Ascending aorta (tissue), 2 donors: ENCODE measurements at regions not wholly inside any gene's neighbourhood (a gene's known extent, or its start where the extent isn't known, plus 50 kb on each side); places are given as distances from the start of the nearest gene placed in this dataset.

Source experiments
- DNase-seq, 2 donors: peaks; one replicate each; pipeline ENCODE4 v3.0.0-alpha.2; 2019; ENCODE audit warnings: low spot score in 2 of 2
- H3K27ac ChIP-seq, 2 donors: fragments of 200-600 bp; sonication (generic); one replicate each; pipeline ENCODE4 v1.5.1; 2016 to 2017; ENCODE audit warnings: mild to moderate bottlenecking in 1 of 2
- H3K27me3 ChIP-seq: fragments of 200-600 bp; sonication (generic); one replicate; pipeline ENCODE4 v1.5.1; 2017
- H3K36me3 ChIP-seq, 2 donors: fragments of 200-600 bp; sonication (generic); one replicate each; pipeline ENCODE4 v1.5.1; 2016
- H3K4me1 ChIP-seq, 2 donors: fragments of 200-600 bp; sonication (generic); one replicate each; pipeline ENCODE4 v1.5.1; 2016 to 2017; ENCODE audit warnings: mild to moderate bottlenecking in 1 of 2
- H3K4me3 ChIP-seq, 2 donors: fragments of 200-600 bp; sonication (generic); one replicate each; pipeline ENCODE4 v1.5.1; 2016 to 2017; ENCODE audit warnings: mild to moderate bottlenecking in 1 of 2
- H3K9me3 ChIP-seq, 2 donors: fragments of 200-600 bp; sonication (generic); one replicate each; pipeline ENCODE4 v1.5.1; 2016
- intact Hi-C: fragments of 100-400 bp; cut with DNase I; formaldehyde crosslinking; loops from one replicate; pipeline ENCODE4 v1.15.1; 2023
- TF ChIP-seq, protein P1 (sequence below), 3 experiments: fragments of 200-600 bp in 2 of 3; fragments of 450-650 bp in 1 of 3; sonication (generic) in 2 of 3; IDR thresholded peaks; one replicate each; pipeline ENCODE4 v1.5.1; 2016 to 2019; ENCODE audit warnings: antibody characterized with exemption in 3 of 3, mild to moderate bottlenecking in 1 of 3, moderate library complexity in 1 of 3

DNA sequence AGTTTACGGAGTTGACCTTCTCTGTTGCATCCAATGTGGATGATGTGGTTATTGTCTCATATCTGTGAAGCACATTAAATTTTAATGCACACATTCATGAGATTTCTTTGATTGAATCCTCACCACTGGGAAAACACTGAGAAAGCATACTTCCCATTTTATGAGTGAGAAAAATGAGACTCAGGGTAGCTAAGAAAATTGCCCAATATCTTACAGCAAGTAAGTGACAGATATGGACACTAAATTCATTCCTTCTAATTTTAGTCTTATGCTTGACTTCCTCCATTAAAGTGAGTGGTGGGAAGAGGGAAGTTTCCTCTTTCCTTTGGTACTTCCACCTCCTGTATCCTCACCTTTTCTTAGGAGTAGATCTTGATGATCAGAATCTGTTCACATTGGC, 504.8 kb upstream of the BOD1L1 start:
- intact Hi-C loops = no loop called here
- TF ChIP-seq, protein P1, sequence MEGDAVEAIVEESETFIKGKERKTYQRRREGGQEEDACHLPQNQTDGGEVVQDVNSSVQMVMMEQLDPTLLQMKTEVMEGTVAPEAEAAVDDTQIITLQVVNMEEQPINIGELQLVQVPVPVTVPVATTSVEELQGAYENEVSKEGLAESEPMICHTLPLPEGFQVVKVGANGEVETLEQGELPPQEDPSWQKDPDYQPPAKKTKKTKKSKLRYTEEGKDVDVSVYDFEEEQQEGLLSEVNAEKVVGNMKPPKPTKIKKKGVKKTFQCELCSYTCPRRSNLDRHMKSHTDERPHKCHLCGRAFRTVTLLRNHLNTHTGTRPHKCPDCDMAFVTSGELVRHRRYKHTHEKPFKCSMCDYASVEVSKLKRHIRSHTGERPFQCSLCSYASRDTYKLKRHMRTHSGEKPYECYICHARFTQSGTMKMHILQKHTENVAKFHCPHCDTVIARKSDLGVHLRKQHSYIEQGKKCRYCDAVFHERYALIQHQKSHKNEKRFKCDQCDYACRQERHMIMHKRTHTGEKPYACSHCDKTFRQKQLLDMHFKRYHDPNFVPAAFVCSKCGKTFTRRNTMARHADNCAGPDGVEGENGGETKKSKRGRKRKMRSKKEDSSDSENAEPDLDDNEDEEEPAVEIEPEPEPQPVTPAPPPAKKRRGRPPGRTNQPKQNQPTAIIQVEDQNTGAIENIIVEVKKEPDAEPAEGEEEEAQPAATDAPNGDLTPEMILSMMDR (IDR thresholded peaks at IDR 0.05) = no peak
- H3K4me1 ChIP-seq = no peaks in the 10 kb centered on the region
- no peak overlapping the region for H3K27ac ChIP-seq
- no peak overlapping the region for H3K4me3 ChIP-seq
- no peaks in the 10 kb centered on the region for H3K9me3 ChIP-seq
- no peak for DNase-seq
- H3K27me3 ChIP-seq = no peaks in the 10 kb centered on the region
- no peaks in the 10 kb centered on the region for H3K36me3 ChIP-seq

DNA sequence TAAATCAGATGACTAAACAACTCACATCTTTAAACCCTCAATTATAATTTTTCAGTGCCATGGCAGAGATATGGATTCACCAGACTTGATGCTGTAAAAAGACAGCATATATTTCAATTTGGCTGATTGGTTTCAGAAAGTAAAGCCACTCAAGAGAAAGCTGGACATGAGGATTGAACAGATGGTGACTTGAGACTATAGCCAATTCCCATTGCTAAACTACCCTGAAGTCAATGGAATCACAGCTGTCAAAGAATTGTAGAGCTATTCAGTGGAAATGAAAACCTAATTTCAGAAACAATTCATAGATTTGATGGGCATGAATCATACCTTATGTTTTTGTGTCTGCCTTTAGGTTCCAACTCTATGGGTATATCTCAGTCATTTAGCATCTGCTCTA, 510.6 kb upstream of the BOD1L1 start:
- intact Hi-C loops = no loop called here
- H3K27ac ChIP-seq = no peak overlapping the region
- TF ChIP-seq, protein P1 (IDR thresholded peaks at IDR 0.05) = no peak
- DNase-seq = no peak
- H3K9me3 ChIP-seq = no peaks in the 10 kb centered on the region
- H3K4me1 ChIP-seq = no peaks in the 10 kb centered on the region
- H3K36me3 ChIP-seq = no peaks in the 10 kb centered on the region
- H3K4me3 ChIP-seq = no peak overlapping the region
- no peaks in the 10 kb centered on the region for H3K27me3 ChIP-seq

DNA sequence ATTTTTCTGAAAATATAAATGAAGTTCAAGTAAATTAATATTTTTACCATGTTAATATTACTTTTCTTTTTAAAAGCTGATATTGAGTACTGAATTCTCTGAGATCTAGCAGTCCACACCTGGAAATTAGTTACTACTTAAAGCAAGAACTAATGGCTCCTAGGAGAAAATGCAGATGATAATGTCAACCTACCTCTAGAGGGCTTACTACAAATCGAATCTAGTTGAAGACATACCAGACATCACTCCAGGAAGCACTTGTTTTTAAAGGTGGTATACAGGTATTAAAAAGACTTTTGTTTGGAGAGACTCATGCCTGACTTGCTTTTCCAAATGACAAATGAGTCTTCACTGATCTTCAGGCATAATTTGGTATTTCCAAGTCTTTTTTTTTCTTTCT, 516.4 kb upstream of the BOD1L1 start:
- Histone ChIP-seq H3K4me1 (no peaks in the 10 kb centered on the region), H3K4me3 (no peak overlapping the region), H3K9me3 (no peaks in the 10 kb centered on the region), H3K27ac (no peak overlapping the region), H3K36me3 (no peaks in the 10 kb centered on the region), H3K27me3 (no peaks in the 10 kb centered on the region)
- TF ChIP-seq, protein P1 (IDR thresholded peaks at IDR 0.05) = no peak
- intact Hi-C loops = no loop called here
- DNase-seq = no peak

DNA sequence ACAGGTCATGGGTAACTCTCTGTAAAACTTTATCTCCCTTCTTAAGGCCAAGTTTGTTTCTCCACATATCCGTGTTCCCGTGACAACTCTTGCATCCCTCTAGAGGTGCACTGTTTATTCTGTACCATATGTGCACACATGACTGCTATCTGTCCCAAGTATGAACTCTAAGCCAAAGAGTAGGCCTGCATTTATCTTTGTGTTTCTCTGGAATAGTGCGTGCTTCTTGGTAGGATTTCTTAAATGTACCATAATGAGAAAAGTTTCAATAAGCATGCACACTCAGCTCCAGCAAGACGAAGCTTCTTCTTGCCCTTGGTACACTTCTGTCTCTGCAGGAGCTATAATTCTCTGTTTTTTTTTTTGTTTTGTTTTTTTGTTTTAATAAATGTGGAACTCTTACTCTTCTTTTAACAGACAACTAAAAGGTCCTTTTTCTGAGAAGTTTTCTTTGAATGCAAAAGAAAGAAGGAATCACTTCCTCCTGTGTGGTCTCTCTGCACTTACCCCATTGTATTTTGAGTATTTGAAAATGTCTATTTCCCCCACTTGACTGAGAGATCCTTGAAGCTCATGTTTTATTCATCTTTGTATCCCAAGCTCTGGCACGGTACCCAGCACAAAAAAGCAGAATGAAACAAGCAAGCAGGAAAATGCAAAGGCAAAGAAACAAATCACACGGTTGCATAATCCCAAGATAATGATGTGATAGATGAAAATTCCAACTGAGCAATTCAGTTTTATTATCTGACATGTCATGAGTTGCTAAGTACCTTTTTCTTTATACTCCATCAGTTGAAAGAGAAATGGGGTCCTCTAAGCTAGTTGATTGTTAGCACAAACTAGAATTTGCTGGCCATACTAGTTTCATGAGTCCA, 521.9 kb upstream of the BOD1L1 start:
- intact Hi-C loops = no loop called here
- H3K4me3 ChIP-seq = no peak overlapping the region
- TF ChIP-seq, protein P1 (IDR thresholded peaks at IDR 0.05) = no peak
- H3K27ac ChIP-seq = no peak overlapping the region
- no peaks in the 10 kb centered on the region for H3K9me3 ChIP-seq
- no peaks in the 10 kb centered on the region for H3K27me3 ChIP-seq
- H3K4me1 ChIP-seq = no peaks in the 10 kb centered on the region
- no peak for DNase-seq
- no peaks in the 10 kb centered on the region for H3K36me3 ChIP-seq

DNA sequence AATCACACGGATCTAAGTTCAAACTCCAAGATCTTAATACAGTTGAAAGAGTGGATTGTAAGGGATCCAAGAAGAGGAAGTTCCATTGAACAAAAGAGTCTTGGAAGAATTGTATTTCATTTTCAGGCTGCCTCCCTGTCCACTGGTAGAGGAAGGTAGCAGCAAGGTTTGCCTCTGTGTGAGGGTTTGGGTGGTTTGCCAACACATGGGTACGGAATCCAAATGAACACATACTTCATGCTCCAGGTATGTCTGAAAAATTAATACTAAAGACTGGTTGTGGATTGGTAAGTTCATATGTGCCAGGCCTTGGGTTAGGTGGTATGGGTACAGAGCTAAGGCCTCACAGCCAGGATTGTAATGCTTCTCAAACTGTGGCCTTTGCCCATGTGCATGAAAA, 523.6 kb upstream of the BOD1L1 start:
- Histone ChIP-seq H3K4me3 (no peak overlapping the region), H3K27me3 (no peaks in the 10 kb centered on the region), H3K36me3 (no peaks in the 10 kb centered on the region), H3K9me3 (no peaks in the 10 kb centered on the region), H3K27ac (no peak overlapping the region), H3K4me1 (no peaks in the 10 kb centered on the region)
- no peak for DNase-seq
- TF ChIP-seq, protein P1 (IDR thresholded peaks at IDR 0.05) = no peak
- intact Hi-C loops = no loop called here
